Activated naive CD4-positive, alpha-beta T cell treated with anti-CD3 and anti-CD28 coated beads, Interleukin-2, amount 50 U/mL, for 72 hours (primary cell): ENCODE measurements at regions not wholly inside any gene's neighbourhood (a gene's known extent, or its start where the extent isn't known, plus 50 kb on each side); places are given as distances from the start of the nearest gene placed in this dataset.
A peak's percentile ranks its signal among the peaks of the same experiment; 100 is the strongest.

Source experiments
- ATAC-seq, 2 donors: fragments of 150-1000 bp; cut with Tn5 transposase; 2 replicates each; pipeline ENCODE4 v1.10.0; 2021; ENCODE audit warnings: mild to moderate bottlenecking in 2 of 2, moderate library complexity in 2 of 2
- DNase-seq, 2 donors: peaks; one replicate each; pipeline ENCODE4 v3.0.0; 2021 to 2022; ENCODE audit warnings: low spot score in 2 of 2
- H3K27ac Mint-ChIP-seq, 2 donors: one replicate each; pipeline ENCODE4 v1.8.0; 2022; ENCODE audit warnings: mild to moderate bottlenecking in 2 of 2, mixed read lengths in 2 of 2
- H3K36me3 Mint-ChIP-seq, 2 donors: one replicate each; pipeline ENCODE4 v1.8.0; 2022; ENCODE audit warnings: mixed read lengths in 2 of 2
- H3K9me3 Mint-ChIP-seq, 2 donors: one replicate each; pipeline ENCODE4 v1.8.0; 2022; ENCODE audit warnings: mixed read lengths in 2 of 2

- Mint-ChIP-seq H3K9me3 (peaks cover 5 to 8% of the 10 kb centered on the region in 2 donors), H3K27ac (no peak overlapping the region), H3K36me3 (no peaks in the 10 kb centered on the region)
- no peak for DNase-seq
- ATAC-seq: no peak
Measured at GRCh38 chr15:46270481-46271147, 635.8 kb downstream of the SQOR start.

DNA sequence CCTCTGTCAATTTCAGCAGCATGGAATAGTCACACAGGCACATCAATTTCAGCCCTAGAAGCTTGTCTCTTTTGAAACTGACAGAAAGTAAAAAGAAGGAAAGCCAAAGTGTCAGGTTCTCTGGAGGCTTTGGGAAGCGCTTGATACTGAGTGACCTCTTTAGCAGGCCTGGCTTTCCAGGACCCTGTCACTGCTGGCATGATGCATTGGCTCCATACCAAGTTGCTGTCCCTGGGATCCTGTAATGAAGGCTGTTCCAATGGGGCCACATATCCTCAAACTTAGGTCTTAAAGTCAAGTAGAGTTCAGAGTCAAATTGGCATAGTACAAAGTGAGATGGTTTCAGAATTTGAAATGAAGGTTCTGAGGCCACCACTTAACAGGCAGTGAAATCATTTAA, 640.9 kb downstream of the SQOR start:
- Mint-ChIP-seq H3K27ac (no peak overlapping the region), H3K9me3 (peaks cover 0 to 5% of the 10 kb centered on the region in 2 donors), H3K36me3 (no peaks in the 10 kb centered on the region)
- DNase-seq (no peak), ATAC-seq (no peak)

- Mint-ChIP-seq H3K27ac (no peak overlapping the region), H3K9me3 (peaks cover 3 to 5% of the 10 kb centered on the region in 2 donors), H3K36me3 (no peaks in the 10 kb centered on the region)
- ATAC-seq (no peak), DNase-seq (no peak)
Measured at GRCh38 chr15:46277451-46277850, 642.6 kb downstream of the SQOR start.

GRCh38 chr15:46278062-46278461, 643.2 kb downstream of the SQOR start:
- DNase-seq (no peak), ATAC-seq (no peak)
- Mint-ChIP-seq H3K36me3 (no peaks in the 10 kb centered on the region), H3K27ac (no peak overlapping the region), H3K9me3 (peaks cover 5 to 6% of the 10 kb centered on the region in 2 donors)

DNA sequence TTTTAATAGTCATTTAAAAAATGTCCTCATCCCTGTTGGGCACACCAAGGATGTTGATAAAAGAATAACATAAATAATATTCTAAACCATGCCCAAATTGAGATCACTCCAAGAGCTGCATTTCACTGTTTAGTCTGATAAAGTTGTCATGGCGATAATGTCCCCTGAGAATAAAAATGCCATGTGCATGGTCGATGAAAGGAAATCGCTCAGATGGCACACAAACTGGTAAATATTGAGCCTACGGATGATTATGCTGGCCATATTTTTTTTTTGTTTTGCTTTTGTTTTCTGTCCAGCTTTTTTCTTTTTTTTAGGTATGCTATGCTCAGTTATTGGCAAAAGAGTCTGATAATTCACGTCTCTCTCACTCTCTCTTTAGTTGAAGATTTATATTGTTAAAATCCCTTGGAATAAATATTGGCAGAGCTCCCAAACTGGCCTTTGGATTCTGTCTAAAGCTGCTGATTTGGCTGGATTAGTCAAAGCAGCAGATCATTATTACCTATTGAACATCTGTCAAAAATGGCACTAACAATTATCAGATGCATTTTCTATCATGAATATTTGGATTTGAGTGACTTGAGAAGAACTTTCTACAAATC, 643.8 kb downstream of the SQOR start:
- DNase-seq (no peak), ATAC-seq (no peak)
- H3K9me3 Mint-ChIP-seq: peaks cover 3 to 6% of the 10 kb centered on the region in 2 donors
- no peaks in the 10 kb centered on the region for H3K36me3 Mint-ChIP-seq
- H3K27ac Mint-ChIP-seq: no peak overlapping the region

- DNase-seq (no peak), ATAC-seq (no peak)
- no peaks in the 10 kb centered on the region for H3K36me3 Mint-ChIP-seq
- H3K27ac Mint-ChIP-seq: no peak overlapping the region
- H3K9me3 Mint-ChIP-seq: peaks cover 0 to 10% of the 10 kb centered on the region in 2 donors
Measured at GRCh38 chr15:46280762-46281542, 646.1 kb downstream of the SQOR start.

GRCh38 chr15:46293550-46293949, 658.7 kb downstream of the SQOR start:
- peaks cover 0 to 10% of the 10 kb centered on the region in 2 donors for H3K36me3 Mint-ChIP-seq
- no peak for ATAC-seq
- peaks cover 5 to 8% of the 10 kb centered on the region in 2 donors for H3K9me3 Mint-ChIP-seq
- DNase-seq: no peak
- no peak overlapping the region for H3K27ac Mint-ChIP-seq

DNA sequence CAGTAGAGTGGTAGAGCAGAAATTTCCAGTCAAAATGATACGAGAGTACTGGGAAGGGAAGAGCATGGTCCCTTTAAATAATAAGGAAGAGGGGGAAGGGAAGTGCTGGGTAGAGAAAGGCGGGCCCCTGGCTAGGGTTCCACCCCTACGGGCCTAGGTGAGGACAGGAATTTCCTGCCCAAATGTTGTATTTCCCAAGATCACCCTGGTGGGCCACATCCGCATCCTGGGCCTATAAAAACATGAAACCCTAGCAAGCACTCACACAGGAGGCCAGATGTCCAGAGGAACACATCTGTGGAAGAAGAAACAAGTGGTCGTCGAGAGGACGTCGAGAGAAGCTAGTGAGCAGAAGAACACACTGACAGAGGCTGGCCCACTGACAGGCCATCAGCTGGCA, 661.2 kb downstream of the SQOR start:
- Mint-ChIP-seq H3K36me3 (no peaks in the 10 kb centered on the region), H3K27ac (no peak overlapping the region), H3K9me3 (no peaks in the 10 kb centered on the region)
- no peak for DNase-seq
- ATAC-seq: no peak

DNA sequence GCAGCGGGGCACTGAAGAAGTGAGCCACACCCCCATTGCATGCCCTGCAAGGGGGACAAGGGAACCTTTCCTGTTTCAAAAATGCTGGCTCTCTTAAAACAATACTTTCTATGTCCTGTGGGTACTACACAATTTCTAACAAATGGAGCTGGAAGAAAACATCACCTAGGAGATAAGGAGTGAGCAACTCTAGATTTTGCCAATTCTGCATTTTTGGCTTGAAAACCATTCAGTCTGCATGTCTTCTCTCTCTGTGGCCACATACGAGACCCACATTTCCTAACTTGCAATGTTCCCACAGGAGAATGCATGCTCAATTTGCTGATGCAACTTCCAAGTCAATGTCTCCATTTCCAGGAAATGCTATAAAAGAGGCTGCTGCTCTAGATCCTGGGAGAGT, 662.0 kb downstream of the SQOR start:
- no peaks in the 10 kb centered on the region for H3K36me3 Mint-ChIP-seq
- no peak for DNase-seq

DNA sequence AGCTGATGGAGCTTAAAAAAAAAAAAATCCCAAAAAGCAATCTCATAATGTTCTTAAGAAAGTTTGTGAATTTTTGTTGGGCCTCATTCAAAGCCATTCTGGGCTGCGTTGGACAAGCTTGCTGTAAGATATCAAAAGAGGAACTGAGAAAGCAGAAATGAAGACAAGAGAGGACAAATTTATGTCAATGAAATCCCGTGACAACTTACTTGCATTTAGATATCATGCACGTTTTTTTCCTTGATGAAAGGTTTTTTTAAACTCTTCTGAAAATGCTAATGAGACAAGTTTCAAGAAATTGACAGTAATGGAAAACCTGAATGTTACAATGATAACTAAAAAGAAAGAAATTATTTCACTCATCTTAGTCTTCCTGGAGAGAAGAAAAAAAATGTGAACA, 662.9 kb downstream of the SQOR start:
- DNase-seq: no peak
- Mint-ChIP-seq H3K9me3 (no peaks in the 10 kb centered on the region), H3K27ac (no peak overlapping the region), H3K36me3 (no peaks in the 10 kb centered on the region)
- no peak for ATAC-seq

More for the DNA sequence above, 662.0 kb downstream of the SQOR start:
- H3K9me3 Mint-ChIP-seq: no peaks in the 10 kb centered on the region
- no peak overlapping the region for H3K27ac Mint-ChIP-seq
- no peak for ATAC-seq

DNA sequence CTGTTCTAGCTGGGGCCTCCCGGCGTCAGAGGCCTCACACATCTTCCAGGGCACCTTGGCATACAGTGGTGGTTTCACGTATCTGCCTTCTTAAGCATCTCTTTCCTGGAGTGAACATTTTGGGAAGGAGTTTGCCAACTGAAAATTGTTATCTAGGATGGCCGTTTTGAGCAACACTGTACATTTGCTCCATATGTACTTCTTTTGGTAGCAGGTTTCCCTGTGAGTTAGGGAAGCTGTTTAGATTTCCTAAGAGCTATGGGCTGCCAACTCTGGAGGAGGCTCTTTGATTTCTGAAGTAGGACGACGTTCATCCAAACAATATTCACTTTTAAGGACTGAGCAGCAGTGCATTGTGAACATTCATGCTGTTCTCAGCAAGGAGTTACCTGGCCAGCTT, 665.9 kb downstream of the SQOR start:
- Mint-ChIP-seq H3K9me3 (peaks cover 0 to 4% of the 10 kb centered on the region in 2 donors), H3K36me3 (no peaks in the 10 kb centered on the region), H3K27ac (no peak overlapping the region)
- ATAC-seq (no peak), DNase-seq (no peak)

DNA sequence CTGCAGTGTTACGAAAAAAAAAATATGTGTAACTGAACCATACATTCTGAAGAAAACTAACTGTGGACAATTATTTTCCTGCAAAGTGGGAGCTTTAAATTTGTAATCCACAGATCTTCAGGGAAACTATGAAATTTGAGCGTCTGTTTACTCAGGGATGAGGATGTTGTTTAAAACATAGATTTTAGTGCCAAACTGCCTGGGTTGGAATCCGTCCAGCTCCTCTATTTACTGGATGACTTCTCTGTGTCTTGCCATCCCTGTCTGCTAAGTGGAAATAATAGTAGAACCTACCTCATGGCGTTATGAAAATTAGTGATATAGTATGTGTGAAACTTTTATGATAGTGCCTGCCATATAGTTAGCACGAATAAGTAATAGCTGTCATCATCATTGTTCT, 666.5 kb downstream of the SQOR start:
- Mint-ChIP-seq H3K36me3 (no peaks in the 10 kb centered on the region), H3K27ac (no peak overlapping the region), H3K9me3 (peaks cover 0 to 4% of the 10 kb centered on the region in 2 donors)
- no peak for DNase-seq
- no peak for ATAC-seq

GRCh38 chr15:46301826-46302225, 667.0 kb downstream of the SQOR start:
- no peak for ATAC-seq
- no peak for DNase-seq
- peaks cover 0 to 4% of the 10 kb centered on the region in 2 donors for H3K9me3 Mint-ChIP-seq
- no peak overlapping the region for H3K27ac Mint-ChIP-seq
- no peaks in the 10 kb centered on the region for H3K36me3 Mint-ChIP-seq

GRCh38 chr15:46304321-46304720, 669.5 kb downstream of the SQOR start:
- no peaks in the 10 kb centered on the region for H3K36me3 Mint-ChIP-seq
- DNase-seq (no peak), ATAC-seq (no peak)
- H3K27ac Mint-ChIP-seq: no peak overlapping the region
- H3K9me3 Mint-ChIP-seq: peaks cover 0 to 4% of the 10 kb centered on the region in 2 donors

DNA sequence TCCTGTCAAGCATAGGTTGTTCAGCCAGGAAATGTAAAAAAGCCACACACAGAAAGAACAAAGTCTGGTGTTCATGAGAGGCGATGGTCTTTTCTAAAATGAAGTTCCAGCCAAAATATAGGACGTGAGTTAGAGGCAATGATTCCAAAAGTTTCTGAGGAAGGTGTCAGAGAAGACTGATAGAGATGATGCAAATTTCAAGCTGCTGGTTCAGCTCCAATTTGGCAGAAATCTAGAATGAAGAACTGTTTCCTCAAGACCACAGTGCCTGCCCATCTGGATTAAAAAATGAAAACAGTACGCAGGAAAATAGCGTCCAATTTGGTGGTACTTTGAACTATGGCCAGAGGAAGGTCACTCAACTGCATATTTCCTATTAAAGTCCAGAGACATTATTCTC, 672.9 kb downstream of the SQOR start:
- no peaks in the 10 kb centered on the region for H3K36me3 Mint-ChIP-seq
- H3K27ac Mint-ChIP-seq: no peak overlapping the region
- no peak for ATAC-seq
- DNase-seq: no peak
- peaks cover 0 to 4% of the 10 kb centered on the region in 2 donors for H3K9me3 Mint-ChIP-seq

DNA sequence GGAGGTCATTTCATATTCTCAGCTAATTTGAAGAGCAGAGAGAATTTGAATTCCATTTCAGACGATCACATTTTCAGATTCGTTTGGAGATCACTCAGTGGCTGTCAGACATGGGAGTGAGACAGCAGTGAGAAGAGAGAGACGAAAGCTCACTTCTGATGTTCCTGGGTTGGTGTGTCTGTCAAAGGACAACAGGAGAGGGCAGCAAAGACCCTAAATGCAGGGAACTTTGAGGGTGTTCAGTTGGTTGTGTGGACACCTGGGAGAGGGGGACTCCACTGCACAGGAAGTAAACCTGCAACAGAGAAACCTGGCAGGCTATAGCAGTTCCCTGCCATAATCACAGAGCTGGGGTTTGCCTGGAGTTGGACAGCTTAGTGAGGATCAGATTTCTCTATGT, 675.1 kb downstream of the SQOR start:
- ATAC-seq (no peak), DNase-seq (no peak)
- no peaks in the 10 kb centered on the region for H3K36me3 Mint-ChIP-seq
- peaks cover 0 to 2% of the 10 kb centered on the region in 2 donors for H3K9me3 Mint-ChIP-seq
- no peak overlapping the region for H3K27ac Mint-ChIP-seq

GRCh38 chr15:46312133-46312740, 677.4 kb downstream of the SQOR start:
- DNase-seq: peak in 1 of 2 donors; percentile 62
- no peak overlapping the region for H3K27ac Mint-ChIP-seq
- H3K9me3 Mint-ChIP-seq: no peaks in the 10 kb centered on the region
- H3K36me3 Mint-ChIP-seq: no peaks in the 10 kb centered on the region
- ATAC-seq: peak; percentile 56 to 73
